Inflammatory macrophage (primary cell): ENCODE measurements at regions not wholly inside any gene's neighbourhood (a gene's known extent, or its start where the extent isn't known, plus 50 kb on each side); places are given as distances from the start of the nearest gene placed in this dataset.
"Not testable (repeated sequence)": the region's sequence is repeated elsewhere in the genome, so short reads cannot be mapped to it uniquely, and the experiment has no call there.

ENCODE experiments used
- DNase-seq, 2 donors: peaks; one replicate each; pipeline ENCODE4 v3.0.0-alpha.2; 2020 to 2022

DNA sequence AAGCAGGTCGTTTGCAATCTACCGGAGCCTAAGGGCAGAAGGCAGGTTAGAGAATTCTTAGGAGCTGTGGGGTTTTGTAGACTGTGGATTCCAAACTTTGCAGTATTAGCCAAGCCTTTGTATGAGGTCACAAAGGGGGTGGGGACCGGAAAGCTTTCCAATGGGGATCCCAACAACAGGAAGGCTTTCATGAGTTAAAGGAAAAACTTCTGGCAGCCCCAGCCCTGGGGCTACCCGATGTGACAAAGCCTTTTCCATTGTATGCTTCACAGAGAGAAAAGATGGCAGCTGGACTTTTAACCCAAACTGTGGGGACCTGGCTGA is 199.2 kb upstream of the PZP start:
- DNase-seq = not testable (repeated sequence)

DNA sequence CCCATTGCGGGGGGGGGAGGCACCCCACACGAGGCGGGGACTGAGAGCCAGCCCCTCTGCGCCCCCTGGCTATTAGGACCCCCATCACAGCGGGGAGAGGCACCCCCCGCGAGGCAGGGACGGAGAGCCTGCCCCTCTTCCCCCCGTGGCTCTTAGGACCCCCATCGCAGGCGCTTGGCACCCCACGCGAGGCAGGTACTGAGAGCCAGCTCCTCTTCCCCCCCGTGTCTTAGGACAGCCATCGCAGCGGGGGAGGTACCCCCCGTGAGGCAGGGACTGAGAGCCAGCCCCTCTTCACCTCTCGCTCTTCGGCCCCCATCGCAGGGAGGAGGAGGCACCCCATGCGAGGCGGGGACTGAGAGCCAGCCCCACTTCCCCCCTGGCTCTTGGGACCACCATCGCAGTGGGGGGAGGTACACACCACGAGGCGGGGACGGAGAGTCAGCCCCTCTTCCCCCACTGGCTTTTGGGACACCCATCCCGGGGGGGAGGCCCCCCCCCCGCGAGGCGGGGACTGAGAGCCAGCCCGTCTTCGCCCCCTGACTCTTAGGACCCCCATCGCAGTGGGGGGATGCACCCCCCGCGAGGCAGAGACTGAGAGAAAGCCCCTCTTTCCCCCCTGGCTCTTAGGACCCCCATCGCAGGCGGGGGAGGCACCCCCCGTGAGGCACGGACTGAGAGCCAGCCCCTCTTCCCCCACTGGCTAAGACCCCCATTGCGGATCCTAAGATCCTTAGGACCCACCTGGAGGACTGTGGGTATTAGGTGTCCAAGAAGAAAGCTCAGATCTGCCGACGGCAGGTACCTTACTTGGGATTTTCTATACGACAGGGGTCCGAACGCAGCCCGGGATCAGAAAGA is 198.6 kb upstream of the PZP start:
- no peak for DNase-seq

- no peak for DNase-seq
Measured at GRCh38 chr12:9405886-9406563, 197.8 kb upstream of the PZP start.

GRCh38 chr12:9404469-9405260 is 196.5 kb upstream of the PZP start:
- DNase-seq = no peak

GRCh38 chr12:9404031-9404430 is 195.8 kb upstream of the PZP start:
- DNase-seq = no peak

DNA sequence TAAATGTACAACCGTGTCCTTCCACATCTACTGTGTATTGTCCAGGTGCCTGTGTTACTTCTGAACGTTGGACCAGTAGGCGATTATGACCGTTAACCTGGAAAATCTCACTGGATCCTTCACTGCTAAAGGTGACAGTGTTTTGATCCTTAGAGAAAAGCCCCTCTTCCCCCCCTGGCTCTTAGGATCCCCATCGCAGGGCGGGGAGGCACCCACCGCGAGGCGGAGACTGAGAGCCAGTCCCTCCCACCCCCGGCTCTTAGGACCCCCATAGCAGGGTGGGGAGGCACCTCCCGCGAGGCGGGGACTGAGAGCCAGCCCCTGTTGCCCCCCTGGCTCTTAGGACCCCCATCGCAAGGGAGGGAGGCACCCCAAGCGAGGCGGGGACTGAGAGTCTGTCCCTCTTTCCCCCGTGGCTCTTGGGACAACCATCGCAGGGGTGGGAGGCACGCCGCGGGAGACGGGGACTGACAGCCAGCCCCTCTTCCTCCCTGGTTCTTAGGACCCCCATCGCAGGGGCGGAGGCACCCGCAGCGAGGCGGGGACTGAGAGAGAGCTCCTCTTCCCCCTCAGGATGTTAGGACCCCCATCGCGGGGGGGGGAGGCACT is 194.3 kb upstream of the PZP start:
- DNase-seq = not testable (repeated sequence)

DNA sequence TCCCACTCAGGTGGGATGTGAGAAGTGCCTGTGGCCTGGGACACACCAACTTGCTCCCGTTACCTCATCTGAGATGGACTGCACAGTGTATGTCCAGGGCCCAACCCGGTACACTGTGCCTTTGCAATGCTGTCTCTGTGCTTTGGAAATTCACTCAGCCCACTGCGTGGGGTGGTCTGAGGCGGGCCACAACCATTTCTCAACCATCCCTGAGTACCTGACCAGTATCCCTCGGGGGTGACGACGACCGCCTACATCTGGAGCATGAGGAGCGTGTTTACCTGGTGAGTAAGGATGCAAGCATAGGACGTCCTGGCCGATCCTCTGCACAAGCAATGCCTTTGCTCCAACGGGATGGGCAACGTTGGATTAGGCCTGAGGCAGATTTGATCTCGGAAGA is 188.2 kb upstream of the PZP start:
- not testable (repeated sequence) for DNase-seq

GRCh38 chr12:9395220-9395619 is 187.0 kb upstream of the PZP start:
- DNase-seq = not testable (repeated sequence)

DNA sequence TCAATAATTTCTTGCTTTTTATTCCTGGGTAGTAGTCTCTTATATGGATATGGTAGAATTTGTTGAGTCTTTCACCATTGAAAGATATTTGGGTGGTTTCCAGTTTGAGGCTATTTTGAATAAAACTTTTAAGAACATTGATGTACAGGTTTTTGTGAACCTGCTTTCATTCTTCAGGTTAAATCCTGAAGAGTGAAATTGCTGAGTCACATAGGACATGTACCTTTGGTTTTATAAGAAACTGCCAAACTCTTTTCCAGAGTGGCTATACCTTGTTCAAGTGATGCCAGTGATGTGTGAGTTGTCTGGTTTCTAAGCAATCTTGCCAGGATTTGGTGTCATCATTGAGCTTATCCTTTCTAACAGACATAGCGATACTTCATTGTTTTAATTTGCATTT is 184.6 kb upstream of the PZP start:
- no peak for DNase-seq

- no peak for DNase-seq
Measured at GRCh38 chr12:9391815-9392214, 183.6 kb upstream of the PZP start.

GRCh38 chr12:9390761-9391160 is 182.6 kb upstream of the PZP start:
- DNase-seq = no peak

GRCh38 chr12:9389796-9390195 is 181.6 kb upstream of the PZP start:
- no peak for DNase-seq

DNA sequence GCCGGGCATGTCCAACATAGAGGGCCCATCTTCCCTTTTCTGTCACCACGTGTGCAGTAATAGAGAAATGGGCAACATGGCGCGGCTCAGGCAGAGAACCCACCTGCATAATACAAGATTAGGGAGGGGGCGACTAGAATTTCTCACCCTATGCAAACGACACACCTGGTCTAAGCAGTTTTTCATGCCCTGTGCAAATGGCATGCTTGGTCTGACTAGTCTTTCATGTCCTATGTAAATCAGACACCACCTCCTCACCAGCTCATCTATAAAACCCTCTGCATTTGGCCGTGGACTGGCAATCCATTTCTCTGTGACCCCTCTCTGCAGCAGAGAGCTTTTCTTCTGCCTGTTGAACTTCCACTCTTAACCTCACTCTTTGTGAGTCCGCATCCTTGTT is 180.2 kb upstream of the PZP start:
- no peak for DNase-seq

- peak; percentile 41 to 77 for DNase-seq
Measured at GRCh38 chr12:9387450-9387849, 179.3 kb upstream of the PZP start.

GRCh38 chr12:9383585-9383984 is 175.4 kb upstream of the PZP start:
- no peak for DNase-seq

- DNase-seq = peak; percentile 61 to 65
Measured at GRCh38 chr12:9381619-9382018, 173.4 kb upstream of the PZP start.

GRCh38 chr12:9380650-9381049 is 172.5 kb upstream of the PZP start:
- no peak for DNase-seq

DNA sequence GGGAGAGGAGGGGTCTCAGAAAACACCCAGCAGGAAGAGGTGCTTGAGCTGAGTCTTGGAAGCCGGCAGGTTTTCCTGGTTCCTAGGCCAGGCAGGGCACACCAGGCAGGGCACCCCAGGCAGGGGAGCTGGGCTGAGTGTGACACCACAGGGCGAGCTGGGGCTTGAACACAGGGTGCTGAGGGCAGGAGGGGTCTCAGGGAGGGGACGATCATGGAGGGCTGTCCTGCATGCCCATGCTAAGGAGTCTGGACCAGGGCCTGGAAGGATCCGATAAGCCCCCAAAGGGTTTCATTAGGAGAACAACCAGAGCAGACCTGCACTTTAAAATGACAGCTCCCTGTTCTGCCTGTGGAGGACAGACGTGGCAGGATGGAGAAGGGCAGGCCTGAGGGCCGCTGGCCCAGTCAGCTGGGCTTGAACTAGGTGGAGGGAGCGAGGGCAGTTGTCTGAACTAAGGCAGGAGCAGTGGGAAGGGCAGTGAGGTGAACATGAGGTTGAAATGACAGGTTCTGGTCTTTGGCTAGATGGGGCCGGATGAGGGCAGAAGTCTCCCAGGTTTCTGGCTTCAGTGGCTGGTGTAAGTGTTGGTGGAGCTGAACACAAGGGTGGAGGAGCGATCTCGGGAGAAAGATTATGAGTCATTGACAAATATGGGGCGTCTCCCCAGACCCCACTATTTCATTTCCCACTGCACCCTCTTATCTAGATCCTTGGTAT is 171.0 kb upstream of the PZP start:
- no peak for DNase-seq

GRCh38 chr12:9378430-9378835 is 170.2 kb upstream of the PZP start:
- DNase-seq = no peak

- peak; percentile 31 to 38 for DNase-seq
Measured at GRCh38 chr12:9372202-9372601, 164.0 kb upstream of the PZP start.

DNA sequence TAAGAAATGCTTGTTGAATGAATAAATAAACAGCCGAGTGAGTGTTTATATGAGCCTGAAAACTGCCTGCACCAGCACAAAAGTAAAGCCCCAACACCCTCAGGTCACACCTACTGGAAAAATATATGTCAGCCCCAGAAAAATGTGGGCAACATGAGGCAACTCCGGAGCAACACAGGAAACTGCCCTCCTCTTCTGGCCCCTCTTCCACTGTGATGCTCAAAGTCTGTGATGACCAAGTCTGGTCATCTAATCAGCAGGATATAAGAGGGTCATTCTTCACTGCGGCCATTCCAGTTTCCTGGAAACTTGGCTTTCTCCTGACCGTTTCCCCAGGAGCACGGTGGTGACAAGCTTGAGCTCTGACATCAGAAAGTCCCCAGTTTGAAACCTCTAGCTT is 159.6 kb upstream of the PZP start:
- no peak for DNase-seq

DNA sequence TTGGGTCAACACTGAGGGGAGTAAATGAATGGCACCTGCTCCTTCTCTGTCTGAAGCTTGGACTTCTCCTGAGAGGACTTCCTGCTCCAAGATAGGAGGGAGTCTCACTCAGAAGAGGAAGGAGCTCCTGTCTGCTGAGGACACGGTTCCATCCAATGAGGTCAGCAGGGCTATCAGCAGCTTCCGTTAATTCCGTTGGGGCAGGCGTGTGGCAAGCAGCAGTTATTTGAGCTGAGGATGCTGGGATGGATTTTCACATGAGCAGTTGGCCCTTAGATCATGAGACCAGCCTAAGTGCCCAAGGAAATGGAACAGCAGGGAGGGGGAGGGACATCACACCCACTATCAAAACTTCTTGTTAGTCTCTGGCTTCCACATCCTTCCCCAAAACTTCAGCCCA is 159.0 kb upstream of the PZP start:
- peak; percentile 86 for DNase-seq
